Dendritic cell treated with granulocyte-macrophage colony-stimulating factor and Interleukin-4, amounts not matched to agents 40 ng/mL and 50 ng/mL, for 4 days (primary cell): ENCODE measurements at regions not wholly inside any gene's neighbourhood (a gene's known extent, or its start where the extent isn't known, plus 50 kb on each side); places are given as distances from the start of the nearest gene placed in this dataset.

ENCODE experiments used
- H3K27ac Mint-ChIP-seq: one replicate; pipeline ENCODE4 v1.8.0; 2022; ENCODE audit warnings: mild to moderate bottlenecking, mixed read lengths
- H3K27me3 Mint-ChIP-seq: one replicate; pipeline ENCODE4 v1.8.0; 2022; ENCODE audit warnings: mild to moderate bottlenecking, mixed read lengths
- H3K36me3 Mint-ChIP-seq: one replicate; pipeline ENCODE4 v1.8.0; 2022; ENCODE audit warnings: low read depth, mixed read lengths
- H3K4me1 Mint-ChIP-seq: one replicate; pipeline ENCODE4 v1.8.0; 2022; ENCODE audit warnings: low read depth, mixed read lengths
- H3K4me3 Mint-ChIP-seq: one replicate; pipeline ENCODE4 v1.8.0; 2022; ENCODE audit warnings: mild to moderate bottlenecking, moderate library complexity, mixed read lengths
- H3K9me3 Mint-ChIP-seq: one replicate; pipeline ENCODE4 v1.8.0; 2022; ENCODE audit warnings: mixed read lengths
- intact Hi-C: fragments of 100-400 bp; cut with micrococcal nuclease; formaldehyde crosslinking; loops from one replicate; pipeline ENCODE4 v1.15.0; 2022

DNA sequence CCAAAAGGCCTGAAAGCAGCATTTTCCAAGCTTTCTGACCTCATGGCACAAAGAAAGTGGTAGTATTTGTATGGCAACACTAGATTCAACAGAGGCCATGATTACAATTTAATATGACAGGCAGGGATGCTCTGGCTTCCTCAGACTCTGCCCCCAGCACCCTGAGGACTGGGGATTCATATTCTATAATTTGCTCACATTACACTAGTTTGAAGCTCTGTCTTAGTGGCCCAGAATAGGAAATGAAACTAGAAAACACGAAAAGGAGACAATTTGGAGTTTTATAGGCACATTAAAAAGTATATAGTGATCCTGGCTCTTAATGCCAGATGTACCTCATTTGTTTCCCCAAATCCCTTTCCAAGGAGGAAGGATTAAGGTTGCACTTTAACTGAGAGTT lies 173.0 kb upstream of the STK17B start:
- no peaks in the 10 kb centered on the region for H3K27me3 Mint-ChIP-seq
- H3K4me3 Mint-ChIP-seq = no peak overlapping the region
- peaks cover 6% of the 10 kb centered on the region for H3K4me1 Mint-ChIP-seq
- intact Hi-C loops = no loop called here
- no peaks in the 10 kb centered on the region for H3K36me3 Mint-ChIP-seq
- H3K9me3 Mint-ChIP-seq = no peaks in the 10 kb centered on the region
- no peak overlapping the region for H3K27ac Mint-ChIP-seq

DNA sequence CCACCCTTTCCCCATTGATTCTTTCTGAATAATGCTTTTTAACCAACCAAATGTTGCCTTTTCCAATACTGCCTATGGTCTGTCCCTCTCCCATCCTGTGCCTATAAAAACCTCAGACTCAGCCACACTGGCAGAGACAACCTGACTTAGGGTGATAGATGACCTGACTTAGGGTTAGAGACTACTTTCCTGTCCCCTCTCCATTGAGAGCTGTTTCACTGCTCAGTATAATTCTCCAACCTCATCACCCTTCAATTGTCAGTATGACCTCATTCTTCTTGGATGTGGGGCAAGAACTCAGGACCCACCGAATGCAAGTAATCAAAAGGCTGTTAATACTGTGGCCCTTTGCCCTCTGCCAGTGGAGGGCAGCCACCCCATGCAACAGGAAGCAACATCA lies 182.3 kb upstream of the STK17B start:
- Mint-ChIP-seq H3K4me3 (no peak overlapping the region), H3K27ac (no peak overlapping the region), H3K9me3 (peaks cover 14% of the 10 kb centered on the region), H3K27me3 (no peaks in the 10 kb centered on the region), H3K4me1 (no peaks in the 10 kb centered on the region), H3K36me3 (no peaks in the 10 kb centered on the region)
- intact Hi-C loops = no loop called here

DNA sequence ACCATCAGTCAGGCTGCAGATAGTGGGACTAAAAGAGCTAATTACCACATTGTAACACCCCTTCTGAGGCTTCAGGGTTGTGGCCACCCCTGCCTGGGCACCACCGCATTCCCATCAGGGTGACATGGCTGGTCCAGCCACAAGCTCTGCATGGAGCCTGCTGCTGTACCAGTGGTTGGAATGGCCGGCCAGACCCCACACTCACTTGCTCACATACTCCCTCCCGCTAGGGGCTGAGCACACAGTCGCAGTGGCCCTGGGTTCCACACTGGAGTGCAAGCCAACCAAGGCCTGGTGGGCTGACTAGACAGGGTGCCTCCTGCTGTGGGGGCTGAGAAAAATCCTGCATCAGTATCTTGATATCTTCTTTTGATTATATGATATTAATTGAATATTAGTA lies 182.8 kb upstream of the STK17B start:
- H3K27me3 Mint-ChIP-seq = no peaks in the 10 kb centered on the region
- H3K36me3 Mint-ChIP-seq = no peaks in the 10 kb centered on the region
- no peaks in the 10 kb centered on the region for H3K4me1 Mint-ChIP-seq
- H3K9me3 Mint-ChIP-seq = peaks cover 14% of the 10 kb centered on the region
- intact Hi-C loops = no loop called here
- no peak overlapping the region for H3K4me3 Mint-ChIP-seq
- H3K27ac Mint-ChIP-seq = no peak overlapping the region

DNA sequence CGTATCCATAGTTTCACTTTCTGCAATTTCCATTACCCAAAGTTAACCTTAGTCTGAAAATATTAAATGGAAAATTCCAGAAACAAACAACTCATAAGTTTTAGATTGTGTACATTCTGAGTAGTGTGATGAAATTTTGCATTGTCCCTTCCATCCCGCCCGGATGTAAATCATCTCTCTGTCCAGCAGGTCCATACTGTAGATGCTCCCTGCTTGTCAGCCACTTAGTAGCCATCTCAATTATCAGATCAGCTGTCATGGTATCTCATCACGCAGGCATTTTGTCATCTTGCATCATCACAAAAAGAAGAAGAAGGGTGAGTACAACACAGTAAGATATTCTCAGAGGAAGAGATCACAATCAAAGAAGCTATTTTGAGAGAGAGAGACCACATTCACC lies 185.0 kb upstream of the STK17B start:
- no peaks in the 10 kb centered on the region for H3K27me3 Mint-ChIP-seq
- no peaks in the 10 kb centered on the region for H3K36me3 Mint-ChIP-seq
- intact Hi-C loops = no loop called here
- no peak overlapping the region for H3K27ac Mint-ChIP-seq
- no peaks in the 10 kb centered on the region for H3K4me1 Mint-ChIP-seq
- peaks cover 14% of the 10 kb centered on the region for H3K9me3 Mint-ChIP-seq
- H3K4me3 Mint-ChIP-seq = no peak overlapping the region

GRCh38 chr2:196360650-196361049 lies 189.3 kb upstream of the STK17B start:
- no peak overlapping the region for H3K27ac Mint-ChIP-seq
- no peaks in the 10 kb centered on the region for H3K36me3 Mint-ChIP-seq
- H3K9me3 Mint-ChIP-seq = no peaks in the 10 kb centered on the region
- peaks cover 6% of the 10 kb centered on the region for H3K4me1 Mint-ChIP-seq
- intact Hi-C loops = no loop called here
- H3K4me3 Mint-ChIP-seq = no peak overlapping the region
- H3K27me3 Mint-ChIP-seq = no peaks in the 10 kb centered on the region

DNA sequence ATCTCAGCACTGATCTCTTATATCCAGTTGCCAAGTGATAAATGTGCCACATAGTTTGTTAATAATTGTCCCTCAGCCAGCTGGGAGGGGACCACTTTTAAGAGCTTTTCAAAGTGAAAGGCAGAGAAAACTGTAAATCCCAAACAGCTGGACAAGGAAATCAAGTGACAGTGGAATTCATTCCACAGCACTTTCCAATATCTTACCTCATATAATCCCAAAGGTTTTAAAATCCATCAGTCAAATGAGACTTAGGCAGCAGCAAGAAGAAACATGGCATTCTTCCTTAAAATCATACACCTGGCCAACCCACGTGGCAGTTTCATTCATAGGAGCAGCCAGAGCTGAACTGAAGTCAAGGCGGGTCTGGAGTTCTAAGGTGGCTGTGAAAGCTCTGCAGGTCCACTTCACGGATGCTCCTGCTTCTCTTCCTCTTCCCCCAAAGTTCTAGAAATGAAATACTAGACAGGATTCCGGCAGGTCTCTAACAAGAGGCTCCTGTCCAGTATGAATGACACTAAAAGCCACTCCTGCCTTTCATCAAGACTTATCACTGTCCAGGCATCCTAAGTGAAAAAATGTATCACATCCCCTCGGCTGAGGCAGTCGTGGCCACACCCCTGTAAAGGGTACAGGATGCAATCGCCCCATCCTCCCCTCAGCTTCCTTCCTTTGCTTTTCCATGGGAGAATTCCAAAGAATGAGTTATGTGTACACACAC lies 190.4 kb upstream of the STK17B start:
- intact Hi-C loops = no loop called here
- H3K27ac Mint-ChIP-seq = no peak overlapping the region
- H3K9me3 Mint-ChIP-seq = no peaks in the 10 kb centered on the region
- H3K4me1 Mint-ChIP-seq = peaks cover 11% of the 10 kb centered on the region
- no peaks in the 10 kb centered on the region for H3K36me3 Mint-ChIP-seq
- no peak overlapping the region for H3K4me3 Mint-ChIP-seq
- no peaks in the 10 kb centered on the region for H3K27me3 Mint-ChIP-seq

DNA sequence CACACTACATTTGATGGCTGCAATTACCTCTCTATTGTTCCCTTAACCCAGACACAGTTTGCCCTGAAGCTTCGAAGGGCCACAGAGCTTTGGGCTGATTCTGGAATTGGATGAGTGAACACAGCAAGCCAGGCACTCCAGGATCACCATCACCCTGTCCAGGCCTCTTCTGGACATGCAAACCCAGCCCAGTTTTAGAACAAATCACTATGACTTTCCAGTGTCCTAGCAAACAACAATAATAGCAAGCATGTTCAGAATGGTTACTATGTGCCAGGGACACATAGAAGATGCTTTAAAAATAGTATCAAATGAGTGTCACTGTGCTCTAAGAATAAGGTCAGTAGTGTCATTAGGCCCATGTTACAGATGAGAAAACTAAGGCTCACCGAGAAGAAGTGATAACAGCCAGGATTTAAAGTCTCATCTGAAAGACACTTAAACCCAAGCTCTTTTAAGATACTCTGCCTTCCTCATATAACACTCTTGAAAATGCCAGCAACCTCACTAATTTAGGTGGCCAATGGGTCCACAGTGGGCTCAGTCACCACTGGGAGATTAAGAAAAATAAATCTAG lies 191.7 kb upstream of the STK17B start:
- Mint-ChIP-seq H3K9me3 (peaks cover 6% of the 10 kb centered on the region), H3K4me3 (no peak overlapping the region), H3K27ac (no peak overlapping the region), H3K4me1 (peaks cover 11% of the 10 kb centered on the region), H3K27me3 (no peaks in the 10 kb centered on the region), H3K36me3 (no peaks in the 10 kb centered on the region)
- intact Hi-C loops = no loop called here

DNA sequence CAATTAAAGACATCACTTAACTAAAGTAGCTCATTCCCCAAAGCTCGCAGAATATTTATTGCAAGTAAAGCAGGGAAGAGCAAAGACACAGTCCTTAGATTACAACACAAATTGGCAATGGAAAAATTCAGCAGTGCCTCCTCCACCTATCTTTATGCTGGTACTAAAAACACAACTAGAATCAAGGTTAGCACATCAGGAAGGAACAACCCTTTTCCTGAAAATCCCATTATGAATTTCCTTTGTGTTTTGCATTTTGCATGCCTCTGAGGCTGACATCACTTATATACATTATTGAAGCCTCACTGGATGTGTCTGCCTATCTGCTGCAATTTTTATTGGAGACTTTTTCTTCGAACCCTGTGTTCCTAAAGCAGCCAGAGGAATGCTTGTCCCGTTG lies 193.8 kb upstream of the STK17B start:
- Mint-ChIP-seq H3K4me3 (no peak overlapping the region), H3K9me3 (peaks cover 16% of the 10 kb centered on the region), H3K27ac (no peak overlapping the region), H3K27me3 (no peaks in the 10 kb centered on the region), H3K36me3 (no peaks in the 10 kb centered on the region), H3K4me1 (peaks cover 11% of the 10 kb centered on the region)
- intact Hi-C loops = no loop called here

- Mint-ChIP-seq H3K4me1 (peaks cover 11% of the 10 kb centered on the region), H3K27ac (no peak overlapping the region), H3K36me3 (no peaks in the 10 kb centered on the region), H3K27me3 (no peaks in the 10 kb centered on the region), H3K9me3 (peaks cover 16% of the 10 kb centered on the region), H3K4me3 (no peak overlapping the region)
- intact Hi-C loops = no loop called here
Measured at GRCh38 chr2:196365923-196366322, 194.5 kb upstream of the STK17B start.

DNA sequence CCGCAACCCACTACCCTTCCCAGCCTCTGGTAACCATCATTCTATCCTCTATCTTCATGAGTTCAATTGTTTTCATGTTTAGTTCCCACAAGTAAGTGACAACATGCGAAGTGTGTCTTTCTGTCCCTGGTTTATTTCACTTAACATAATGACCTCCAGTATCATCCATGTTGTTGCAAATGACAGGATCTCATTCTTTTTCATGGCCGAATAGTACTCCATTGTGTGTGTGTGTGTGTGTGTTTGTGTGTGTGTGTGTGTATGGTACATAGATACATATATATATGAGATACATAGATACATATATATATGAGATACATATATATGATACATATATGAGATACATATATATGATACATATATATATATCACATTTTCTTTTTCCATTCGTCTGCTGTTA lies 196.3 kb upstream of the STK17B start:
- Mint-ChIP-seq H3K4me3 (no peak overlapping the region), H3K27me3 (no peaks in the 10 kb centered on the region), H3K9me3 (peaks cover 16% of the 10 kb centered on the region), H3K27ac (no peak overlapping the region), H3K36me3 (no peaks in the 10 kb centered on the region), H3K4me1 (peaks cover 11% of the 10 kb centered on the region)
- intact Hi-C loops = no loop called here

- intact Hi-C loops = no loop called here
- no peaks in the 10 kb centered on the region for H3K27me3 Mint-ChIP-seq
- H3K4me3 Mint-ChIP-seq = no peak overlapping the region
- H3K36me3 Mint-ChIP-seq = no peaks in the 10 kb centered on the region
- H3K27ac Mint-ChIP-seq = no peak overlapping the region
- peaks cover 11% of the 10 kb centered on the region for H3K4me1 Mint-ChIP-seq
- H3K9me3 Mint-ChIP-seq = peaks cover 16% of the 10 kb centered on the region
Measured at GRCh38 chr2:196368546-196369225, 197.3 kb upstream of the STK17B start.

DNA sequence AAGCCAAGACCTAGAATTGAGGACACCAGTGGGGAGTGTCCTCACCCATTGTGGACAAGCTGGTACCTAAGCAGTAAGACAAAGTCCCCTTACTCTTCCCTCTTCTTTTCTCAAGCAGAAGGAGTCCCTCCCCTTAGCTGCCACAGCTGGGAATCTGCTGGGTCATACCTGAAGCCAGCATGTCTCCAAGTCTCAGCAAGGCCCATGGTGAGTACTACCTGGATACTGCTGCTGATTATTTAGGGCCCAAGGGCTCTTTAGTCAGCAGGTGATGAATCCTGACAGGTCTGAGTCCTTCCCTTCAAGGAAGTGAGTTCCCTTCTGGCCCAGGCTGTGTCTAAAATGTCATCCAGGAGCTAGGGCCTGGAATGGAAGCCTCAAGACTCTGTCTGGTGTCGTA lies 198.6 kb upstream of the STK17B start:
- no peak overlapping the region for H3K27ac Mint-ChIP-seq
- intact Hi-C loops = no loop called here

DNA sequence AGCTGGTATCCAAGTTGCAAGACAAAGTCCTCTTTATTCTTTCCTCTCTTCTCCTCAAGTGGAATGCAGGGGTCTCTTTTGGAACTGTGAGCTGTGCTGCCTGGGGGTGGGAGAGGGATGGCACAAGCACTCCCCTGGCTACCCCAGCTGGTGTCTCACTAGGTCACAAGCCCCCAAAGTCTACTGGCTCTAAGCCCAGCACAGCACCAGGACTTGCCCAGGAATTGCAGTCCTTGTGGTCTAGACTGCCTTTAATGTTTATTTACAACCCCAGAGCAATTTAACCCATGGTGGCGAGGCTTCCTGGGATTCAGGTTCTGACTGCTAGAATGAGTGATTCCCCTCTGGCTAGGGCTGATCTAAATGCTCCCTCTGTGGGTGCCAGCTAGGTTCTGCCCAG lies 199.0 kb upstream of the STK17B start:
- no peak overlapping the region for H3K4me3 Mint-ChIP-seq
- peaks cover 6% of the 10 kb centered on the region for H3K4me1 Mint-ChIP-seq
- intact Hi-C loops = no loop called here
- H3K9me3 Mint-ChIP-seq = peaks cover 16% of the 10 kb centered on the region
- H3K27me3 Mint-ChIP-seq = no peaks in the 10 kb centered on the region
- no peak overlapping the region for H3K27ac Mint-ChIP-seq
- H3K36me3 Mint-ChIP-seq = no peaks in the 10 kb centered on the region

More for the DNA sequence above, 198.6 kb upstream of the STK17B start:
- Mint-ChIP-seq H3K27me3 (no peaks in the 10 kb centered on the region), H3K9me3 (peaks cover 16% of the 10 kb centered on the region), H3K36me3 (no peaks in the 10 kb centered on the region), H3K4me1 (peaks cover 6% of the 10 kb centered on the region), H3K4me3 (no peak overlapping the region)

DNA sequence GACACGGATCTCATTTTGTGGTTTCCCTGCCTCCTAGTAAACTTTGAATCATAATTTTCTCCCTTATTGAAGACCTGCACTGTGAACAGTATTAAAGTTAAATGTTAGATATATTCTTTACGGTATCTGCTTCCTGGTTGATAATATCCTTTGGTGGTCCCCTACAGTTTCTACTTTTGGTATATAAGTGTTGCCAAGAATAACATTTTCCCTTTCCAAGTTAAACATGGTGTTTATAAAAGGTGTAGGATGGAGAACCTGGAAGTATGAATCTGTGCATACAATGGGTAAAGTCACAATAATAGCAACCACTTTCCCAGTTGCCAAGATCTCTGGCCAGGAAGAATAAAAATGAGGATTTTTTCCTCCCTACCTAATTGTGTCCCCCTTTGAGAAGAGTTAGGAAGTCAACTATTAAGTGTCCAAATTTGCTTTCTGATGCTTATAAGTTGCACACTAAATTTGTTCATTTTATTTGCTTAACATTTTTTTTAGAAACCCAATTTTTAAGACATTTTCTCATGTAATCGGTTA lies 201.0 kb upstream of the STK17B start:
- Mint-ChIP-seq H3K36me3 (no peaks in the 10 kb centered on the region), H3K27me3 (no peaks in the 10 kb centered on the region), H3K4me3 (no peak overlapping the region), H3K4me1 (no peaks in the 10 kb centered on the region), H3K27ac (no peak overlapping the region), H3K9me3 (peaks cover 16% of the 10 kb centered on the region)
- intact Hi-C loops = no loop called here
